ENCODE measurements at regions not wholly inside any gene's neighbourhood (a gene's known extent, or its start where the extent isn't known, plus 50 kb on each side); places are given as distances from the start of the nearest gene placed in this dataset.
"Not testable (repeated sequence)": the region's sequence is repeated elsewhere in the genome, so short reads cannot be mapped to it uniquely, and the experiment has no call there.

DNA sequence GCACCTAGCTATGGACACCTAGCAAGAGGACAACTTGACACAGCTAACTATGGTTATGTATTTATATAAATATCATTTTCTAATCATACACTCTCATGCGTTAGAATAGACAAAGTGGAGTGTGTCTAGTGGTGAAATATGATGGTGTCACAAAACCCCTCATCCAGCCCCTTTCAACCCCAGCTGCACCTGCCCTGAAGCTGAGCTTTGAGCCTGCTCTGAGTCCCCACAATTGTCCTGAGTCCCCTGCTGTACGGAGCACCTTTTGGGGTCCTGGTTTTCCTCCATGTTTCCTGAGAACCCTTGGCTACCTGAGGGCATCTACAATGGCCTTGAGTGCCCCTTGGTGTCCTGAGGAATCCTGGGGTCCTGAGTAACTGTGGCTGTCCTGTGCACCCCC is 1072.8 kb downstream of the TMEM121 start:
- no peak overlapping the region for H3K4me3 ChIP-seq (ENCODE audit: low read depth, low read length)
- no peak for DNase-seq (ENCODE audit: low read depth)
- TF ChIP-seq, protein P1, sequence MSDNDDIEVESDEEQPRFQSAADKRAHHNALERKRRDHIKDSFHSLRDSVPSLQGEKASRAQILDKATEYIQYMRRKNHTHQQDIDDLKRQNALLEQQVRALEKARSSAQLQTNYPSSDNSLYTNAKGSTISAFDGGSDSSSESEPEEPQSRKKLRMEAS (IDR thresholded peaks at IDR 0.05; ENCODE audit: low read depth, low read length) = no peak
- TF ChIP-seq MYC (IDR thresholded peaks at IDR 0.05; ENCODE audit: low read depth, low read length) = no peak

DNA sequence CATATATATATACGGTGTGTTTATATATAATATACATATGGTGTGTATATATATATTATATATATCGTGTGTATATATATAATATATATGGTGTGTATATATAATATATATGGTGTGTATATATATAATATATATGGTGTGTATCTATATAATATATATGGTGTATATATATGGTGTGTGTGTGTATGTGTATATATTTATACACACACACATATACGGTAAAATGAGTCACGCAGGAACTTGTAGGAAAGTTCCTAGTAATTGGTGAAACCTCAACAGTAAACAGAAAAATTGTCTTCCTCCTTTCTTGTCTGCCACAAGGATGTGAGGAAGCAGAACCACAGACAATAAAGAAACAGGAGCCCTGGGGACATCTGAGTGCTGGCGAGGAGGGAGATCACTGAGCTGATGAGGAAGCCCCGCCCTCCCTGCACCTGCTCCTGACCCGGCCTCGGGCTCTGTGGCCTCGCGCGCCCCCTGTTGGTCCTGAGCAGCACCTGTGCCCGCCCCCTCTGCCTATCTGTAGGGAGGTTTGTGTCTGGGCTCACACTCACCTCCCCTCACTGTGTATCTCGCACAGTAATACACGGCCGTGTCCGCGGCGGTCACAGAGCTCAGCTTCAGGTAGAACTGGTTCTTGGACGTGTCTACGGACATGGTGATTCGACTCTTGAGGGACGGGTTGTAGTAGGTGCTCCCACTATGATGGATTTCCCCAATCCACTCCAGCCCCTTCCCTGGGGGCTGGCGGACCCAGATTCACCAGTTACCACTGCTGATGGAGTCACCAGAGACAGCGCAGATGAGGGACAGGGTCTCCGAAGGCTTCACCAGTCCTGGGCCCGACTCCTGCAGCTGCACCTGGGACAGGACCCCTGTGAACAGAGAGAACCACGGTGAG is 1079.4 kb downstream of the TMEM121 start:
- TF ChIP-seq, protein P2, sequence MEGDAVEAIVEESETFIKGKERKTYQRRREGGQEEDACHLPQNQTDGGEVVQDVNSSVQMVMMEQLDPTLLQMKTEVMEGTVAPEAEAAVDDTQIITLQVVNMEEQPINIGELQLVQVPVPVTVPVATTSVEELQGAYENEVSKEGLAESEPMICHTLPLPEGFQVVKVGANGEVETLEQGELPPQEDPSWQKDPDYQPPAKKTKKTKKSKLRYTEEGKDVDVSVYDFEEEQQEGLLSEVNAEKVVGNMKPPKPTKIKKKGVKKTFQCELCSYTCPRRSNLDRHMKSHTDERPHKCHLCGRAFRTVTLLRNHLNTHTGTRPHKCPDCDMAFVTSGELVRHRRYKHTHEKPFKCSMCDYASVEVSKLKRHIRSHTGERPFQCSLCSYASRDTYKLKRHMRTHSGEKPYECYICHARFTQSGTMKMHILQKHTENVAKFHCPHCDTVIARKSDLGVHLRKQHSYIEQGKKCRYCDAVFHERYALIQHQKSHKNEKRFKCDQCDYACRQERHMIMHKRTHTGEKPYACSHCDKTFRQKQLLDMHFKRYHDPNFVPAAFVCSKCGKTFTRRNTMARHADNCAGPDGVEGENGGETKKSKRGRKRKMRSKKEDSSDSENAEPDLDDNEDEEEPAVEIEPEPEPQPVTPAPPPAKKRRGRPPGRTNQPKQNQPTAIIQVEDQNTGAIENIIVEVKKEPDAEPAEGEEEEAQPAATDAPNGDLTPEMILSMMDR (IDR thresholded peaks at IDR 0.05; ENCODE audit: low read depth, low read length) = peak; percentile 65
- TF ChIP-seq, protein P1 (IDR thresholded peaks at IDR 0.05; ENCODE audit: low read depth, low read length) = no peak
- peak; percentile 80 for DNase-seq (ENCODE audit: low read depth)
- H3K4me3 ChIP-seq (ENCODE audit: low read depth, low read length) = no peak overlapping the region

DNA sequence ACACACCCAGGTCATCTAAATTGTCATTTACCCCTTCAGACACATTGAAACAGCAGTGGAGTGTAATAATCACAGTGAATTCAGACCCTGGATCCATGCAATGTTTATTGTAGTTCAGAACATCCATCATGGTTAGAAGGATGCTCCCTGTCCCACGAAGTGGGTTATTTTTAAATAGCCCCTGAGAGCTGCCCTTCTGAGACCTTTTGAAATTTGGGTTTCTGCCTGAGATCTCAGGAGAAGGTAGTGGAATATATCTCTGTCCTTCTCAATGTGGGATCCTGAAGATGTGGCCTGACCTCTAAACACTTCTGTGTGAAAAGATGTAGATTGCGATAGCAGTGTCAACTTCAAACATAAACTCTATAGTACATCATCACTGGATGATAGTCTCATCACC is 1080.6 kb downstream of the TMEM121 start:
- no peak for DNase-seq (ENCODE audit: low read depth)
- H3K4me3 ChIP-seq (ENCODE audit: low read depth, low read length) = no peak overlapping the region
- TF ChIP-seq MYC (IDR thresholded peaks at IDR 0.05; ENCODE audit: low read depth, low read length) (no peak), POLR2A (IDR thresholded peaks at IDR 0.05; ENCODE audit: extremely low read depth, insufficient read length) (no peak)
- TF ChIP-seq, protein P1 (IDR thresholded peaks at IDR 0.05; ENCODE audit: low read depth, low read length) = no peak
- TF ChIP-seq, protein P2 (IDR thresholded peaks at IDR 0.05; ENCODE audit: low read depth, low read length) = no peak

DNA sequence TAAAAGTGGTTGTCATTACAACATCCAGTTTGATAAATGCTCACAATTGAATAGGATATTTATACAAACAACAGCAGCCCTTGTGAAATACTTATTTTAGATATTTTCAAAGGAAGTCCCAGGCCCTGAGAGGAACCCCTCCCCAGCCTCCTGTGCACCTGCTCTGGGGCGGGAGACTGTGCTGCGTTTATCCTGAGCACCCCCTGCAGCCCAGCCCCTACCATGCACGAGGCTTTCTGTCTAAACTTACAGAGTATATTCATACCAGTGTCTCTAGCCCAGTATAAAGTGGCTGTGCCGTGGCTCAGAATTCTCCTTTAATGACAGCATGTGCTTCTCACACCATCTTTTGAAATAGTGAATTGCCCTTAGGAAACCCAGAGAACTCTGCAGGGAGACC is 1084.3 kb downstream of the TMEM121 start:
- DNase-seq (ENCODE audit: low read depth) = no peak
- TF ChIP-seq, protein P2 (IDR thresholded peaks at IDR 0.05; ENCODE audit: low read depth, low read length) = no peak
- TF ChIP-seq MYC (IDR thresholded peaks at IDR 0.05; ENCODE audit: low read depth, low read length) (no peak), POLR2A (IDR thresholded peaks at IDR 0.05; ENCODE audit: extremely low read depth, insufficient read length) (no peak)
- TF ChIP-seq, protein P1 (IDR thresholded peaks at IDR 0.05; ENCODE audit: low read depth, low read length) = no peak
- no peak overlapping the region for H3K4me3 ChIP-seq (ENCODE audit: low read depth, low read length)

DNA sequence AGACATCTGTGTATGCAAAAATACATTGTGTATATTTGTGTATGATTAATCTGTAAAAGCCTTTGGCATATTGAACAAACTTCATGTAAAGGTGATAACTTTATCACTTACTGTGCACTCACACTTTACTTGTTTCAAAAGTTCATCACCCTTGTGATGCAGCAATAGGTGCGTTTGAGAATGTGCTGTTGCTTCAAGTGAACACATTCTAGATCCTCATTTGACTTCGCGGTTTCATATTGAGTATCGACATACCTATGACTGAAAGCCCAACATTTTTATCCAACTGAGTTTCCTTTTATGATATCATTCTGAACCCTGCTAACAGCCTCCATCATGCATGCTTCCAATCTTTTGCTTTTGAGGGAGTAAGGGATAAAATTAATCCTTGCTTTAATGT is 1086.9 kb downstream of the TMEM121 start:
- H3K4me3 ChIP-seq (ENCODE audit: low read depth, low read length) = no peak overlapping the region
- TF ChIP-seq, protein P1 (IDR thresholded peaks at IDR 0.05; ENCODE audit: low read depth, low read length) = no peak
- TF ChIP-seq MYC (IDR thresholded peaks at IDR 0.05; ENCODE audit: low read depth, low read length) (no peak), POLR2A (IDR thresholded peaks at IDR 0.05; ENCODE audit: extremely low read depth, insufficient read length) (no peak)
- TF ChIP-seq, protein P2 (IDR thresholded peaks at IDR 0.05; ENCODE audit: low read depth, low read length) = no peak
- no peak for DNase-seq (ENCODE audit: low read depth)

DNA sequence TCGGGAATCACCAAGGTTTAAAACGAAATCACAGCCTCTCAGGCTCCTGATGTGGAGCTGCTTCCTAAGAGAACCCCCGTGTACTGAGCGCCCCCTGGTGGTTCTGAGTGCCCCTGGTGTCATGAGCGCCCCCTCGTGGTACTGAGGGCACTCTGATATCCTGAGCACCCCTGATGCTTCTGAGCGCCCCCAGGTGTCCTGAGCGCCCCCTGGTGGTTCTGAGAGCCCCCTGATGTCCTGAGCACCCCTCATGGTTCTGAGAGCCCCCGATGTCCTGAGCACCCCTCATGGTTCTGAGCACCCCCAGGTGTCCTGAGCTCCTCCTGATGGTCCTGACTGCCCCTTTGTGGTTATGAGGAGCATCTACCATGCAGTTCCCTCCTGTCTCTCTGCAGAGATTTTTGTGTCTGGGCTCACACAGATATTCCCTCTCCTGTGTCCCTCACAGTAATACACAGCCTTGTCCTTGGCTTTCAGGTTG is 1092.1 kb downstream of the TMEM121 start:
- TF ChIP-seq, protein P2 (IDR thresholded peaks at IDR 0.05; ENCODE audit: low read depth, low read length) = peak; percentile 93
- DNase-seq (ENCODE audit: low read depth) = peak; percentile 78
- H3K4me3 ChIP-seq (ENCODE audit: low read depth, low read length) = not testable (repeated sequence)

Data from NB4 (cell line).